Large intestine (tissue), 3 donors: ENCODE measurements at regions not wholly inside any gene's neighbourhood (a gene's known extent, or its start where the extent isn't known, plus 50 kb on each side); places are given as distances from the start of the nearest gene placed in this dataset.

Experiments used
- DNase-seq, 2 donors: peaks; one replicate each; pipeline versions ENCODE4 v3.0.0 to v3.0.0-alpha.2; 2013
- H3K27ac ChIP-seq: one replicate; pipeline ENCODE4 v1.5.1; 2013; ENCODE audit warnings: low read length
- H3K27me3 ChIP-seq: 2 replicates; pipeline ENCODE4 v1.6.1; 2013; ENCODE audit warnings: low read length; ENCODE audit not compliant: control insufficient read depth, insufficient read depth
- H3K36me3 ChIP-seq: 2 replicates; pipeline ENCODE4 v1.6.1; 2013; ENCODE audit warnings: low read length; ENCODE audit not compliant: control insufficient read depth, insufficient read depth
- H3K4me1 ChIP-seq: one replicate; pipeline ENCODE4 v1.6.1; 2013; ENCODE audit warnings: low read length; ENCODE audit not compliant: control insufficient read depth, insufficient read depth
- H3K4me3 ChIP-seq: one replicate; pipeline ENCODE4 v1.5.1; 2013; ENCODE audit warnings: low read length
- H3K9me3 ChIP-seq: one replicate; pipeline ENCODE4 v1.6.1; 2013; ENCODE audit warnings: mild to moderate bottlenecking, low read depth, low read length, moderate library complexity; ENCODE audit not compliant: control insufficient read depth
- WGBS: methylation state at CpG from one replicate; pipeline ENCODE4 v1.1.5; 2013; ENCODE audit warnings: low lambda C conversion rate; ENCODE audit not compliant: insufficient coverage; 5-methylcytosine and 5-hydroxymethylcytosine counted together

DNA sequence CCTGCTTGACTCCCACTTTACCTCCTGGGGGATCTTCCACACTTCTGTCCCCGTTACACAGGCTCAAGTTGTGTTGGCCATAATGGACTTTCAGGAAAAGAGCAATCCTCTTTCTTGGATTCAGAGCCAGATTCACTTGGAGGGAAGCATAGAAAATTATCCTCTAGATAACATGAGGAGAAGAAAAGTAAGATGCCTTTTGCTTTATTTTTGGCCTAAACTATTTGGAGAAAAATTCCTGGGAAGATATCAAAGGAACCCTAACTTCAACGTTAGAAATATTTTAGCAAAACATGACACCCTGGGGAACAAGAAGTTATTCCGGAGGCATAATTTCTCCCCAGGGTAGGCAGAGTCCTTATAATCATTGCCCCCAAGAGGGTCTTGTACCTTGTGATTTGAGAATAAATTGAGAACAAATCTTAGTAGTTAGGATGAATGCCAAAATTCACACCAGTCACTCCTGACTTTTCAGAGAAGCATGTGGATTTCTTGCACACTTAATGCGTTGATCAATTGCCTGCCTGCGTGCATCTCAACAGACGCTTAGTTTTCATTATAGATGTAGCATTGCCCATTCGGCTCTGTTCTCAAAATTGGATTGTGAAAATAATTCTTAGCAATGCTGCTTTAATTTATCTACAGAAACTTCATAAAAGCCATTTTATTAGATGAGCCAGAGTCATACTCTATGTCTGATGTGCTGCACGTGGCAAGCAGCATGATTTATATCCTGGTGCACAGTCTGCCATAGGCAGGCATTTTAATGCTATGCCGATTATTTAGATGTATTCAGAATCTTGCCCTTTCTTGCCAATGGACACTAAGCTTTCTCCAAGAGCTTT lies 224.4 kb downstream of the C7orf25 start:
- peak overlapping the region; percentile 21 for H3K27ac ChIP-seq
- no peak for DNase-seq
- WGBS = no CpG with 5 or more reads among the region's 9 CpGs
- H3K9me3 ChIP-seq = no peaks in the 10 kb centered on the region
- no peak overlapping the region for H3K4me3 ChIP-seq
- H3K36me3 ChIP-seq = no peaks in the 10 kb centered on the region
- no peaks in the 10 kb centered on the region for H3K27me3 ChIP-seq
- peaks cover 2% of the 10 kb centered on the region for H3K4me1 ChIP-seq

GRCh38 chr7:42686594-42687156 lies 225.2 kb downstream of the C7orf25 start:
- H3K27ac ChIP-seq = peak overlapping the region; percentile 21
- no peaks in the 10 kb centered on the region for H3K27me3 ChIP-seq
- no peak overlapping the region for H3K4me3 ChIP-seq
- H3K36me3 ChIP-seq = no peaks in the 10 kb centered on the region
- WGBS = 29% methylated on average over 2 of the region's 12 CpGs
- H3K9me3 ChIP-seq = no peaks in the 10 kb centered on the region
- no peak for DNase-seq
- H3K4me1 ChIP-seq = peaks cover 2% of the 10 kb centered on the region

GRCh38 chr7:42685911-42686310 lies 226.0 kb downstream of the C7orf25 start:
- peak overlapping the region; percentile 29 for H3K27ac ChIP-seq
- 30% methylated on average over 2 of the region's 9 CpGs for WGBS
- DNase-seq = no peak
- no peak overlapping the region for H3K4me3 ChIP-seq
- H3K4me1 ChIP-seq = peaks cover 2% of the 10 kb centered on the region
- H3K36me3 ChIP-seq = no peaks in the 10 kb centered on the region
- H3K9me3 ChIP-seq = no peaks in the 10 kb centered on the region
- no peaks in the 10 kb centered on the region for H3K27me3 ChIP-seq

DNA sequence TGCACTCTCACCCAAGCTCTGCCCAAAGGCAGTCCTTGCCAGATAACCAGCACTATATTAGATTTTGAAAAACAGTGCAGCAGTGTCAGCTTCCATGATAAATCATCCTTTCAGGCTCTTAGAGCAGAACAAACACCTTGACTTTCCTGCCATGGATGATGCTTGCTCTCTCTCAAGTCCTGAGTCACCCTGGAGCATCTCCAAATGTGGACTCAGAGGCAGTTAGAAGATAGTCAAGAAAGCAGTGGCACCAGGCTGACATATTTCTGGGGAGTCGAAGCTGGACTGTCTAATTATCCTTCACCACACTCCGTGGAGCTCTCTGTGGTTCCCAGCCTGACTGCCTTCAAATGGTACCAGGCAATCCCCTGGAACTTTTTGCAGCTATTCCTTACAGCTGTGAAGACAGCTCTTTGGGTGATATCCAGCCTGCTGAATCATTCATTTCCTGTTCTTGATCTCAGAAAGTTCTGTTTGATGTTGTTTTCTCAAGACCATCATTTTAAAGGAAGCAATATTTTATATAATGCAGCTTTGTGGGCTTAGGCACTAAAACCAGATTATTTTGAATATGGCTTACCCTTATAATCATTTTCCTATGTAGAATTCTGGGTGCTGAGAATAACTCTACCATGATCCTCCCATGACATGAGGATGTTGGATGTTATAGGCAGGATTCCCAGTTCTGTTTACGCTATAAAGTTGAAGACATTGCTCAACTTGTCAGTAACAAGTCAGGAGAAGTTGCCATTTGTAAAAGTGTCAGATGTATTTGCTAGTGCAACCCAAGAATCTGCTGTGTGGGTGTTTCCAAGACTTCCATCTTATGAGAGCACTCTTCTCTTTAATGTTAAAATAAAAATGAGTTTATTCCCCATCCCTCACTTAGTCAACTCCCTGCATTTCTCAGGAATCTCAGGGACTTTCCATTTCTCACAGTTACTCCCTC lies 233.8 kb downstream of the C7orf25 start:
- H3K4me3 ChIP-seq = no peak overlapping the region
- H3K36me3 ChIP-seq = no peaks in the 10 kb centered on the region
- DNase-seq = no peak
- no peaks in the 10 kb centered on the region for H3K4me1 ChIP-seq
- H3K27ac ChIP-seq = no peak overlapping the region
- peaks cover 3% of the 10 kb centered on the region for H3K9me3 ChIP-seq
- no peaks in the 10 kb centered on the region for H3K27me3 ChIP-seq
- WGBS = no CpG with 5 or more reads among the region's 3 CpGs

GRCh38 chr7:42674541-42674940 lies 237.3 kb downstream of the C7orf25 start:
- no peaks in the 10 kb centered on the region for H3K36me3 ChIP-seq
- H3K9me3 ChIP-seq = no peaks in the 10 kb centered on the region
- DNase-seq = no peak
- H3K27me3 ChIP-seq = no peaks in the 10 kb centered on the region
- H3K4me3 ChIP-seq = no peak overlapping the region
- H3K27ac ChIP-seq = no peak overlapping the region
- H3K4me1 ChIP-seq = no peaks in the 10 kb centered on the region

- no peaks in the 10 kb centered on the region for H3K27me3 ChIP-seq
- no peaks in the 10 kb centered on the region for H3K4me1 ChIP-seq
- no peak overlapping the region for H3K4me3 ChIP-seq
- no peak overlapping the region for H3K27ac ChIP-seq
- no peaks in the 10 kb centered on the region for H3K9me3 ChIP-seq
- no peak for DNase-seq
- WGBS = no CpG with 5 or more reads among the region's 6 CpGs
- no peaks in the 10 kb centered on the region for H3K36me3 ChIP-seq
These were observed 237.9 kb downstream of the C7orf25 start for GRCh38 chr7:42673951-42674350.

- Histone ChIP-seq H3K4me3 (no peak overlapping the region), H3K36me3 (no peaks in the 10 kb centered on the region), H3K27ac (no peak overlapping the region), H3K27me3 (no peaks in the 10 kb centered on the region), H3K4me1 (no peaks in the 10 kb centered on the region), H3K9me3 (no peaks in the 10 kb centered on the region)
- WGBS = no CpG with 5 or more reads among the region's 2 CpGs
- no peak for DNase-seq
These were observed 239.4 kb downstream of the C7orf25 start for GRCh38 chr7:42672339-42672999.

DNA sequence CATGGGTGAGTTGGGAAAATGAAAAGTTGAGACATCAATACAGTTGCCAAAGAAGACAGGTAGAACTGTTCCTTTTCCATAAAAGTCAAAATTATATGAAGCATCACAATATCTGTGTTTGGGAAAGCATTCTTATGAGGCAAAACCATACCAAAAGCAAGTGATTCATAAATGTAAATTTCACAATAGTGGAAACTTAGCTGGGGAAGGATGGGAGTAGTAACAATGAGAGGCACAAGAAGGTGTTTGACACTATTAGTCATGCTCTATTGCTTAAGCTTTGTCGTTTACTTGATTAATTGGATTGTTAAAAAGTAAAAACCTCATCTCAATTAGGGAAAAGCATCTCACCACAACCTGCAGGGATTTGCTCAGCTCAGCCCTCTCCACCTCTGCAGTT lies 240.2 kb downstream of the C7orf25 start:
- H3K9me3 ChIP-seq = no peaks in the 10 kb centered on the region
- H3K36me3 ChIP-seq = no peaks in the 10 kb centered on the region
- no peaks in the 10 kb centered on the region for H3K27me3 ChIP-seq
- no peak for DNase-seq
- H3K4me1 ChIP-seq = no peaks in the 10 kb centered on the region
- no CpG with 5 or more reads among the region's 1 CpG for WGBS
- no peak overlapping the region for H3K4me3 ChIP-seq
- no peak overlapping the region for H3K27ac ChIP-seq

DNA sequence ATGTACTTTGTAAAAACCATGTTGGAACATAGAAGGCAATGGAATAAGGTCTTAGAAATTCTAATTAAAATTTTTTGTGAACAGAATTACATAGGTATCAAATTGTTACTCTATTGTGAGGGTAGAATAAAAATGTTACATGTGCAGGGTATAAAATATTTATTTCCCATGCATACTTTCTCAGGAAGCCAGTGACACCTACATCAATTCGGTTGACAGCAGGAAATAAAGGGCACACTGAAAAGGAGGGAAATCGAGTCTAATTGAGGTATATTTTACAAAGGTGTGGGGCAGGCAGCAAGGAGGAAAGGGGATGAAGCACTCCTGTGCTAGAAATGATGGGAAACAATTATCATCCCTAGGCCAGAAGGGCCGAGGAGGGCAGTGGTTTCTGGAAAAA lies 244.9 kb downstream of the C7orf25 start:
- Histone ChIP-seq H3K9me3 (no peaks in the 10 kb centered on the region), H3K4me1 (no peaks in the 10 kb centered on the region), H3K27me3 (no peaks in the 10 kb centered on the region), H3K36me3 (no peaks in the 10 kb centered on the region), H3K4me3 (no peak overlapping the region), H3K27ac (no peak overlapping the region)
- 88% methylated on average over 1 of the region's 3 CpGs for WGBS
- no peak for DNase-seq

GRCh38 chr7:42662862-42663261 lies 249.0 kb downstream of the C7orf25 start:
- WGBS = no CpG with 5 or more reads among the region's 1 CpG
- Histone ChIP-seq H3K27me3 (no peaks in the 10 kb centered on the region), H3K36me3 (no peaks in the 10 kb centered on the region), H3K4me1 (no peaks in the 10 kb centered on the region), H3K4me3 (no peak overlapping the region), H3K27ac (no peak overlapping the region), H3K9me3 (no peaks in the 10 kb centered on the region)
- DNase-seq = no peak
